Upper lobe of left lung (tissue), 6 donors: ENCODE measurements at regions not wholly inside any gene's neighbourhood (a gene's known extent, or its start where the extent isn't known, plus 50 kb on each side); places are given as distances from the start of the nearest gene placed in this dataset.
A peak's percentile ranks its signal among the peaks of the same experiment; 100 is the strongest.
"Not testable (repeated sequence)": the region's sequence is repeated elsewhere in the genome, so short reads cannot be mapped to it uniquely, and the experiment has no call there.

Source experiments
- ATAC-seq, 2 donors: fragments of 200-7000 bp; cut with Tn5 transposase; one replicate each; pipeline ENCODE4 v1.9.1; 2022; ENCODE audit warnings: mild to moderate bottlenecking in 2 of 2, moderate library complexity in 2 of 2; ENCODE audit not compliant: low FRiP score in 2 of 2
- DNase-seq, 2 donors: peaks; one replicate each; pipeline ENCODE4 v3.0.0-alpha.2; 2019 to 2020
- H3K27ac ChIP-seq, 4 donors: fragments of 200-600 bp; sonication (generic); one replicate each; pipeline ENCODE4 v1.5.1; 2016 to 2019
- H3K27me3 ChIP-seq, 4 donors: fragments of 200-600 bp; sonication (generic); one replicate each; pipeline ENCODE4 v1.5.1; 2017 to 2019
- H3K36me3 ChIP-seq, 4 donors: fragments of 200-600 bp; sonication (generic); one replicate each; pipeline ENCODE4 v1.5.1; 2016 to 2019
- H3K4me1 ChIP-seq, 4 donors: fragments of 200-600 bp; sonication (generic); one replicate each; pipeline ENCODE4 v1.5.1; 2018 to 2019
- H3K4me3 ChIP-seq, 4 donors: fragments of 200-600 bp; sonication (generic); one replicate each; pipeline ENCODE4 v1.5.1; 2017 to 2019; ENCODE audit warnings: mild to moderate bottlenecking in 2 of 4, moderate library complexity in 1 of 4
- H3K9me3 ChIP-seq, 4 donors: fragments of 200-600 bp; sonication (generic); one replicate each; pipeline ENCODE4 v1.5.1; 2018 to 2019
- EP300 ChIP-seq, 4 donors: sonication (generic); formaldehyde crosslinking; IDR thresholded peaks; one replicate each; pipeline ENCODE4 v1.5.1; 2017; ENCODE audit warnings: antibody characterized with exemption in 4 of 4, control low read depth in 2 of 4
- POLR2A ChIP-seq, 4 donors: fragments of 450-650 bp; IDR thresholded peaks; one replicate each; pipeline ENCODE4 v1.5.1; 2016 to 2017; ENCODE audit warnings: antibody characterized with exemption in 4 of 4, mild to moderate bottlenecking in 2 of 4
- POLR2AphosphoS5 ChIP-seq, 2 donors: sonication (generic); formaldehyde crosslinking; IDR thresholded peaks; one replicate each; pipeline ENCODE4 v1.5.1; 2017; ENCODE audit warnings: antibody characterized with exemption in 2 of 2
- WGBS, 2 donors: methylation state at CpG; one replicate each; pipeline ENCODE4 v1.1.5; 2017 to 2018; 5-methylcytosine and 5-hydroxymethylcytosine counted together
- TF ChIP-seq, protein P1 (sequence below), 6 experiments: fragments of 450-650 bp in 4 of 6; fragments of 200-600 bp in 2 of 6; sonication (generic) in 2 of 6; IDR thresholded peaks; one replicate each; pipeline ENCODE4 v1.5.1; 2016 to 2019; ENCODE audit warnings: antibody characterized with exemption in 6 of 6
- donor health status: DM: no; HTN: no; CAD: no; lungs with moderate emphysema.
- donor health status: DM: no; HTN: yes; CAD: no; lungs with severe emphysema.

DNA sequence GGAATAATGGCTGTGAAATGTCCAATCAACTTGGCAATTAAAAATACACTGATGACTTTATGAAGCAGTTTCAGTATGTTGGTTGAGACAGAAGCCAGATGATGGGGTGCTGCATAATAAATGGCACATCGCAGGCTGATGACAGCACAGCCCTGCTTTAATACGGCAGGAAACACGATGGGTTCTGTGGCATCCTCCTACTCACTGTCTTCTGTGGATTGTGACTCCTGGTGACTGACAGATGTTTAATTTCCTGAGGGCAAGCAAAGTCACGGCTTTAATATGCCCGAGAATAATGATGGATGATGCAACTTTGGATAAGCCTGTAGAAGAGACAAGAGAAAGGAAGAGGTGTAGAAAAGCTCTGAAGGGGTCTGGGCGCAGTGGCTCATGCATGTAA is 295.4 kb downstream of the TRIML1 start:
- no peaks in the 10 kb centered on the region for H3K4me1 ChIP-seq
- no peaks in the 10 kb centered on the region for H3K27me3 ChIP-seq
- H3K9me3 ChIP-seq, result no peaks in the 10 kb centered on the region
- H3K36me3 ChIP-seq, result no peaks in the 10 kb centered on the region
- TF ChIP-seq, protein P1, sequence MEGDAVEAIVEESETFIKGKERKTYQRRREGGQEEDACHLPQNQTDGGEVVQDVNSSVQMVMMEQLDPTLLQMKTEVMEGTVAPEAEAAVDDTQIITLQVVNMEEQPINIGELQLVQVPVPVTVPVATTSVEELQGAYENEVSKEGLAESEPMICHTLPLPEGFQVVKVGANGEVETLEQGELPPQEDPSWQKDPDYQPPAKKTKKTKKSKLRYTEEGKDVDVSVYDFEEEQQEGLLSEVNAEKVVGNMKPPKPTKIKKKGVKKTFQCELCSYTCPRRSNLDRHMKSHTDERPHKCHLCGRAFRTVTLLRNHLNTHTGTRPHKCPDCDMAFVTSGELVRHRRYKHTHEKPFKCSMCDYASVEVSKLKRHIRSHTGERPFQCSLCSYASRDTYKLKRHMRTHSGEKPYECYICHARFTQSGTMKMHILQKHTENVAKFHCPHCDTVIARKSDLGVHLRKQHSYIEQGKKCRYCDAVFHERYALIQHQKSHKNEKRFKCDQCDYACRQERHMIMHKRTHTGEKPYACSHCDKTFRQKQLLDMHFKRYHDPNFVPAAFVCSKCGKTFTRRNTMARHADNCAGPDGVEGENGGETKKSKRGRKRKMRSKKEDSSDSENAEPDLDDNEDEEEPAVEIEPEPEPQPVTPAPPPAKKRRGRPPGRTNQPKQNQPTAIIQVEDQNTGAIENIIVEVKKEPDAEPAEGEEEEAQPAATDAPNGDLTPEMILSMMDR (IDR thresholded peaks at IDR 0.05), result no peak
- TF ChIP-seq EP300 (IDR thresholded peaks at IDR 0.05), result no peak
- no peak for TF ChIP-seq POLR2A (IDR thresholded peaks at IDR 0.05)
- TF ChIP-seq POLR2AphosphoS5 (IDR thresholded peaks at IDR 0.05), result no peak
- H3K27ac ChIP-seq, result no peak overlapping the region
- no peak for DNase-seq
- WGBS, 2 donors, result 70 to 84% methylated on average over 6 of the region's 6 CpGs
- H3K4me3 ChIP-seq, result no peak overlapping the region
- no peak for ATAC-seq

DNA sequence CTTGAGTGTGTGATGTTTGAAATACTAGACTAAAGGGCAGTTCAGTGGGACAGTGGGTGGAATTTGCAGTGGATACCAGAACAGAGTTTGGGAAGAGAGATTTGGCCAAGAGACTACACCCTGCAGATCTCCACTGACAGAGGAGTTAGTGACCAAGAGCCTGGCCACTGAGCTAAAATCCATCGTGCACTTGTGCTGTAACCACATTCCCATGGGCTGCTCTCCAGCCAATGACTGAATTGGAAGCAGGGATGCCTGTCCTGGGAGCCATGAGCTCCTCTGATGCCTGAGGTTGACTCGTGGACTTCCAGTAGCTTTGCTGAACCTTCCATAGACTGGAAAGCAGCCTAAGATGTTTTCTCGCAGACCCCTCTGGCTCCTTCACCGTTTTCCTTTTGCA is 296.1 kb downstream of the TRIML1 start:
- WGBS, 2 donors, result 75 to 94% methylated on average over 4 of the region's 4 CpGs

GRCh38 chr4:188437535-188437934 is 298.3 kb downstream of the TRIML1 start:
- no peaks in the 10 kb centered on the region for H3K9me3 ChIP-seq
- WGBS, 2 donors, result 81% methylated on average over 5 of the region's 5 CpGs
- H3K36me3 ChIP-seq, result no peaks in the 10 kb centered on the region
- no peak for DNase-seq
- TF ChIP-seq POLR2A (IDR thresholded peaks at IDR 0.05), result no peak
- no peak for ATAC-seq
- H3K4me3 ChIP-seq, result no peak overlapping the region
- H3K27ac ChIP-seq, result no peak overlapping the region
- no peaks in the 10 kb centered on the region for H3K4me1 ChIP-seq
- no peaks in the 10 kb centered on the region for H3K27me3 ChIP-seq

More for the DNA sequence above, 296.1 kb downstream of the TRIML1 start:
- Histone ChIP-seq H3K4me3 (no peak overlapping the region), H3K4me1 (no peaks in the 10 kb centered on the region), H3K36me3 (no peaks in the 10 kb centered on the region), H3K27me3 (no peaks in the 10 kb centered on the region), H3K27ac (no peak overlapping the region), H3K9me3 (no peaks in the 10 kb centered on the region)
- TF ChIP-seq POLR2AphosphoS5 (IDR thresholded peaks at IDR 0.05) (no peak), EP300 (IDR thresholded peaks at IDR 0.05) (no peak), POLR2A (IDR thresholded peaks at IDR 0.05) (no peak)
- TF ChIP-seq, protein P1 (IDR thresholded peaks at IDR 0.05), result no peak
- ATAC-seq, result no peak
- no peak for DNase-seq

GRCh38 chr4:188438391-188438824 is 299.2 kb downstream of the TRIML1 start:
- not testable (repeated sequence) for H3K4me3 ChIP-seq, DNase-seq, H3K36me3 ChIP-seq, H3K9me3 ChIP-seq, H3K27ac ChIP-seq, ATAC-seq, H3K4me1 ChIP-seq, H3K27me3 ChIP-seq
- 73 to 88% methylated on average over 5 of the region's 5 CpGs for WGBS, 2 donors

DNA sequence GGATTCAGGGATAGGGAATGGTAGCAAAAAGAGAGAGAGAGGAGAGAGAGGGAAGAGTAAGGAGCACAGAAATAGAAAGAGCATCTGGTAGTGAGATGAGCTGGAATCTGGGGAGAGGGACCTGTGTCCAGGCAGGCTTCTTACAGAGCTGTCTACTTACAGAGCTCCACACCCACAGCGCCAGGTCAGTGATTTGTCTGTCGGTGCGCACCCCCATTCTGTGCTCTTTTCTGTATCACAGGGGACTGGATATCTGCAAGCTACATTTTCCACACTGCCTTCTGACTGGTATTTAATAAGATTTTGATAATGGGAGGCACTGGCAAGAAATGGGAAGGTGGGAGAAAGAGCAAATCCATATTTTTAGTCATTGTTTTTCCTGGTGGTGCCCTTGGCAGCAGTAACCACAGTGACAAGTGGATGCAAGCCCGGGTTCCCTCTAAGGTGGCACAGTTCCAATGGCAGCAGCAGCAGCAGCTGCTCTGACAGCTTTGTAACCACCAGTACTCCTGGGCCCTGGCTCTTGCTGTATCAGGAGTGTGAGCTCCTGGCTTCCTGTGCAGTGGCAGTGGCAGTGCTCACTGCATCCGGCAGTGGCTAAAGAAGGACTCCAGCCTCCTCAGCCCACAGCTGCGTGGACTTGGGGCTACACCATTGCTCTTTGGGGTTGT is 300.5 kb downstream of the TRIML1 start:
- Histone ChIP-seq H3K4me3 (no peak overlapping the region), H3K9me3 (no peaks in the 10 kb centered on the region), H3K36me3 (no peaks in the 10 kb centered on the region), H3K4me1 (no peaks in the 10 kb centered on the region), H3K27me3 (no peaks in the 10 kb centered on the region), H3K27ac (no peak overlapping the region)
- 59 to 69% methylated on average over 6 of the region's 6 CpGs for WGBS, 2 donors
- no peak for DNase-seq
- ATAC-seq, result peak in 1 of 2 donors; percentile 51
- TF ChIP-seq EP300 (IDR thresholded peaks at IDR 0.05), result no peak
- no peak for TF ChIP-seq POLR2AphosphoS5 (IDR thresholded peaks at IDR 0.05)
- TF ChIP-seq, protein P1 (IDR thresholded peaks at IDR 0.05), result no peak
- TF ChIP-seq POLR2A (IDR thresholded peaks at IDR 0.05), result no peak

GRCh38 chr4:188444500-188444899 is 305.3 kb downstream of the TRIML1 start:
- DNase-seq (no peak), ATAC-seq (no peak)
- TF ChIP-seq POLR2AphosphoS5 (IDR thresholded peaks at IDR 0.05) (no peak), POLR2A (IDR thresholded peaks at IDR 0.05) (no peak), EP300 (IDR thresholded peaks at IDR 0.05) (no peak)
- TF ChIP-seq, protein P1 (IDR thresholded peaks at IDR 0.05), result no peak
- no peaks in the 10 kb centered on the region for H3K36me3 ChIP-seq
- H3K27me3 ChIP-seq, result no peaks in the 10 kb centered on the region
- H3K4me1 ChIP-seq, result no peaks in the 10 kb centered on the region
- H3K4me3 ChIP-seq, result no peak overlapping the region
- no peak overlapping the region for H3K27ac ChIP-seq
- 88 to 95% methylated on average over 4 of the region's 4 CpGs for WGBS, 2 donors
- H3K9me3 ChIP-seq, result no peaks in the 10 kb centered on the region

DNA sequence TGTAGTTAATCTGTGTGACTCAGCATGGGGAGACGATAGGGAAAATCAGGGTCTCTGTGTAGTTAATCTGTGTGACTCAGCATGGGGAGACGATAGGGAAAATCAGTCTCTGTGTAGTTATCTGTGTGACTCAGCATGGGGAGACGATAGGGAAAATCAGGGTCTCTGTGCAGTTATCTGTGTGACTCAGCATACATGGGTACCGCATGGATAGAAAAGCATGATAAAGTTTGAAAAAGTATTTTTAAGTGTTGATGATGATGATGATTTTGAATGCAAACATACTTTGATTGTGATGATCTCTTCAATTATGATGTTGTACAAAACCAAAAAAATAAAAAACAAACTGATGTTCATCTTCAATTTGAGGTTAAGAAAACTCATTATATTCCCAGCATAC is 309.8 kb downstream of the TRIML1 start:
- not testable (repeated sequence) for H3K9me3 ChIP-seq, H3K27me3 ChIP-seq, H3K4me3 ChIP-seq, H3K36me3 ChIP-seq, H3K4me1 ChIP-seq, H3K27ac ChIP-seq, DNase-seq, ATAC-seq
- WGBS, 2 donors, result 84 to 89% methylated on average over 2 of the region's 4 CpGs
